ENCODE measurements at regions not wholly inside any gene's neighbourhood (a gene's known extent, or its start where the extent isn't known, plus 50 kb on each side); places are given as distances from the start of the nearest gene placed in this dataset.

GRCh38 chr12:114774197-114774596 is 90.2 kb upstream of the TBX3 start:
- no peak for DNase-seq

GRCh38 chr12:114770323-114770722 is 86.3 kb upstream of the TBX3 start:
- DNase-seq: no peak

- DNase-seq: no peak
These were observed 85.7 kb upstream of the TBX3 start for GRCh38 chr12:114769634-114770033.

GRCh38 chr12:114767906-114768722 is 84.1 kb upstream of the TBX3 start:
- DNase-seq: no peak

GRCh38 chr12:114767084-114767760 is 83.2 kb upstream of the TBX3 start:
- no peak for DNase-seq

GRCh38 chr12:114765960-114766691 is 82.2 kb upstream of the TBX3 start:
- DNase-seq: no peak

GRCh38 chr12:114764510-114764909 is 80.5 kb upstream of the TBX3 start:
- no peak for DNase-seq

GRCh38 chr12:114762490-114763110 is 78.6 kb upstream of the TBX3 start:
- no peak for DNase-seq

- no peak for DNase-seq
These were observed 76.3 kb upstream of the TBX3 start for GRCh38 chr12:114760151-114760877.

GRCh38 chr12:114759635-114760034 is 75.7 kb upstream of the TBX3 start:
- DNase-seq: no peak

GRCh38 chr12:114757684-114758325 is 73.8 kb upstream of the TBX3 start:
- no peak for DNase-seq

GRCh38 chr12:114752217-114752616 is 68.2 kb upstream of the TBX3 start:
- DNase-seq: no peak

GRCh38 chr12:114751712-114752111 is 67.7 kb upstream of the TBX3 start:
- no peak for DNase-seq

GRCh38 chr12:114750917-114751316 is 66.9 kb upstream of the TBX3 start:
- no peak for DNase-seq

GRCh38 chr12:114749065-114749464 is 65.1 kb upstream of the TBX3 start:
- no peak for DNase-seq

- DNase-seq: no peak
These were observed 63.3 kb upstream of the TBX3 start for GRCh38 chr12:114747012-114747858.

- DNase-seq: no peak
These were observed 62.5 kb upstream of the TBX3 start for GRCh38 chr12:114746297-114747011.

- no peak for DNase-seq
These were observed 60.7 kb upstream of the TBX3 start for GRCh38 chr12:114744691-114745090.

GRCh38 chr12:114744285-114744684 is 60.3 kb upstream of the TBX3 start:
- no peak for DNase-seq

GRCh38 chr12:114743799-114744198 is 59.8 kb upstream of the TBX3 start:
- DNase-seq: no peak

Data from GOT3 (cell line).